IPS-20b (cell line): ENCODE measurements at regions not wholly inside any gene's neighbourhood (a gene's known extent, or its start where the extent isn't known, plus 50 kb on each side); places are given as distances from the start of the nearest gene placed in this dataset.
A peak's percentile ranks its signal among the peaks of the same experiment; 100 is the strongest.

ENCODE experiments used
- H3K27ac ChIP-seq: one replicate; pipeline ENCODE4 v1.5.1; 2013; ENCODE audit warnings: low read length
- H3K27me3 ChIP-seq: 2 replicates; pipeline ENCODE4 v1.6.1; 2013; ENCODE audit warnings: mild to moderate bottlenecking, low read length, inconsistent platforms; ENCODE audit not compliant: insufficient read depth
- H3K36me3 ChIP-seq: 2 replicates; pipeline ENCODE4 v1.6.1; 2013; ENCODE audit warnings: low read depth, mild to moderate bottlenecking, inconsistent platforms, low read length, moderate library complexity; ENCODE audit not compliant: insufficient read depth
- H3K4me1 ChIP-seq: 2 replicates; pipeline ENCODE4 v1.6.1; 2013; ENCODE audit warnings: mild to moderate bottlenecking, control low read depth, inconsistent platforms, low read length, moderate library complexity; ENCODE audit not compliant: insufficient read depth
- H3K4me3 ChIP-seq: 2 replicates; pipeline ENCODE4 v1.5.1; 2013; ENCODE audit warnings: mild to moderate bottlenecking, low read length, inconsistent platforms
- H3K9ac ChIP-seq: 2 replicates; pipeline ENCODE4 v1.6.1; 2013; ENCODE audit warnings: low read depth, mild to moderate bottlenecking, inconsistent platforms, low read length, moderate library complexity
- H3K9me3 ChIP-seq: 2 replicates; pipeline ENCODE4 v1.6.1; 2013; ENCODE audit warnings: mild to moderate bottlenecking, low read depth, low read length, inconsistent platforms; ENCODE audit not compliant: insufficient read depth

DNA sequence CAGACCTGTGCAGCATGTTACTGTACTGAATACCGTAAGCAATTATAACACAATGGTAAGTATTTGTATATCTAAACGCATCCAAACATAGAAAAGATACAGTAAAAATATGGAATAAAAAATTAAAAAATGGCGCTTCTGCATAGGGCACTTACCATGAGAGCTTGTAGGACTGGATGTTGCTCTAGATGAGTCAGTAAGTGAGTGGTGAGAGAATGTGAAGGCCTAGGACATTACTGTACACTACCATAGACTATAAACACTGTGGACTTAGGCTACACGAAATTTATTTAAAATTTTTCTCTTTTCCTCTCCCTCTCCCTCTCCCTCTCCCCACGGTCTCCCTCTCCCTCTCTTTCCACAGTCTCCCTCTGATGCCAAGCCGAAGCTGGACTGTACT, 194.5 kb upstream of the CDKN3 start:
- Histone ChIP-seq H3K36me3 (no peaks in the 10 kb centered on the region), H3K27me3 (no peaks in the 10 kb centered on the region), H3K4me1 (no peaks in the 10 kb centered on the region), H3K4me3 (no peak overlapping the region), H3K9ac (no peak overlapping the region), H3K9me3 (peaks cover 18% of the 10 kb centered on the region), H3K27ac (no peak overlapping the region)

DNA sequence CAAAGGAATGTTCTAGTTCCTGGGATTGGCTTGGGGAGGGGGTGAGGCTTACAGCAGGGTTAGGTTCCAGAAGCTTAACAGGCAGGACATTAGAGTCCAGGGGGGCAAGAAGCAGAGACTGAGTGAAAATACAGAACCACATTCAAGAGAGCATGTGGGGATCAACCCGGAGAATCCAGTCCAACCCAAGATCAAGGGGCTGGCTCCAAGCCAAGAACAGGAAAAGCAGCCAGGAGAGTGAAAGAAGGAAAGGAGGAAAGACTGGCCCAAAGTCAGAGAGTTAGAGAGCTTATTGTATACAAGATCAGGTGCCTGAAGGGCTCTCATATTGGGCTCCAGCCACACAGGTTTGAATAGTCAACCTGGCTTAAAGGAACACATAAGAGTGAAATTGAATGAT, 190.3 kb upstream of the CDKN3 start:
- Histone ChIP-seq H3K4me1 (no peaks in the 10 kb centered on the region), H3K27ac (no peak overlapping the region), H3K9me3 (peaks cover 7% of the 10 kb centered on the region), H3K27me3 (no peaks in the 10 kb centered on the region), H3K9ac (no peak overlapping the region), H3K4me3 (no peak overlapping the region), H3K36me3 (no peaks in the 10 kb centered on the region)

DNA sequence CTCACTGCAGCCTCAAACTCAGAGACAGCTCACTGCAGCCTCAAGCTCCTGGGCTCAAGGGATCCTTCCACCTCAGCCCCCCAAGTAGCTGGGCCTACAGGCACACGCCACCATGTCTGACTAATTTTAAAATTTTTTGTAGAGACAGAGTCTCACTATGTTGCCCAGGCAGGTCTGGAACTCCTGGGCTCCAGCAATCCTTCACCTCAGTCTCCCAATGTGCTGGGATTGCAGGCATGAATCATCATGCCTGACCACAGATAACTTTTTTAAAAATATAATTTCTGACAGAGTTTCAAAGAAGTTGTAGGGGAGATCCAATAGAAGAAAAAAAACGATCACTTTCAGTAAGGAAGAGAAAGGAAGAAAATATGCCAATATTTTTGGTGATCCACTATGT, 189.7 kb upstream of the CDKN3 start:
- no peak overlapping the region for H3K27ac ChIP-seq
- peaks cover 1% of the 10 kb centered on the region for H3K9me3 ChIP-seq
- no peaks in the 10 kb centered on the region for H3K36me3 ChIP-seq
- no peak overlapping the region for H3K9ac ChIP-seq
- H3K27me3 ChIP-seq = no peaks in the 10 kb centered on the region
- H3K4me3 ChIP-seq = no peak overlapping the region
- H3K4me1 ChIP-seq = no peaks in the 10 kb centered on the region

DNA sequence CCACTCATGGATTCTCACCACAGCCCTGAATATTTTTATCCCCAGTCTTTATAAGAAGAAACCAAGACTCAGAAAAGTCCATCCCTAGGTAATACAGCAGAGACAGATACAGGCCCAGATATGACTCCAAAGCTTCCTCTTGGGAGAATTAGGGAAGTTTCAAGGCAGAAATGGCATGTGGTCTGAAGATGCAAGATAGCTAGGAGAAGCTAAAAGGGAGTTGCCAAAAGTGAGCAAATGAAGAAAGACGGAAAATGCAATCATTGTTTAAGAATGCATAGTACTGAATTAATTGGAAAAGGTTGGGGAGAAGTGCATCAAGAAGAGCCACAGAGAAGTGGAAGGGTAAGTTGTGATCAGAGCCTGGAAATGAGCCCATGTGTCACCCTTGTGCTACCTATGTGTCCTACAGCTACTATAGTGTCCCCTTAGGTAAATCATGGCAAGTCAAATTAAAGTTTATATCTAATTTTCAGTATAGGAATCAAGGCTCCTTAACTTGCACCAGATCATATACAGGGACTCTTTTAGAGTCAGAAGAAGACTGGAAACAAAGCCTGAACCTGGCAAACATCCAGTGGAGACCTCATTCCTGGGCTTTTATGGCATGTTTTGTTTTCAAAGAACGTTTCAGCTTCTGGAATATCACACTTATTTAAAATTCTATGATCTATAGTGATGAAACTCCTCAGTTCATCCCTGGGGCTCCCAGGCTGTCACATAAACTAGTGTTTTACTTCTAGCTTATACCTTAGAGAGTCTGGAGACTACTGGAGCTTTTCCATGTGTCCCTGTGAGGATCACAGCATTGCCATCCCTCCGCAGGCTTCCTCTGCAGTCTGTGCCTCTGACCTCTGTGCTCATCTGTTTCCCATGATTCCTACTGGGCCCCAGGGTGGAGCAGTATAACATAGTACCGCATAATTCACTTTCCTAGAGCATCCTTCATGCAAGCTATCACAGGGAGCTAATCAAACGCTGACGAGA, 189.0 kb upstream of the CDKN3 start:
- Histone ChIP-seq H3K4me1 (no peaks in the 10 kb centered on the region), H3K4me3 (no peak overlapping the region), H3K9me3 (no peaks in the 10 kb centered on the region), H3K36me3 (no peaks in the 10 kb centered on the region), H3K27ac (no peak overlapping the region), H3K9ac (no peak overlapping the region), H3K27me3 (no peaks in the 10 kb centered on the region)

DNA sequence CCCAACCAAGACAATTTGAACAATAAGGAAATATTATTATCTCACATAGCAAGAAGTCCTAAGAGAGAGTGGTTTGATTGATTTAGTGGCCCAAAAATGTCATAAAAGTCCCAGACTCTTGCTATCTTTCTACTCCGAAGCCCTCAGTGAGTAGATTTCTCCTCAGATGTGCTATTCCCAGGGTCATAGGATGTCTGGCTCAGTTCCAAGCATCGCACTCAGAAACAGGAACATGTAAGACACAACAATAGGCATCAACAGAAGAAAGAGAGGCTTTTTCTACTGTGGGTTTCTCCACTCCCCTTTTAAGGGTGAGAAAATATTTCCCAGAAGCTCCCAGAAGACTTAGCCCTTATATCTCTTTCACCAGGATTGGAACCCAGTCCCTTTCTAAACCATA, 188.1 kb upstream of the CDKN3 start:
- Histone ChIP-seq H3K36me3 (no peaks in the 10 kb centered on the region), H3K9me3 (no peaks in the 10 kb centered on the region), H3K9ac (no peak overlapping the region), H3K27me3 (no peaks in the 10 kb centered on the region), H3K27ac (no peak overlapping the region), H3K4me1 (no peaks in the 10 kb centered on the region), H3K4me3 (no peak overlapping the region)

DNA sequence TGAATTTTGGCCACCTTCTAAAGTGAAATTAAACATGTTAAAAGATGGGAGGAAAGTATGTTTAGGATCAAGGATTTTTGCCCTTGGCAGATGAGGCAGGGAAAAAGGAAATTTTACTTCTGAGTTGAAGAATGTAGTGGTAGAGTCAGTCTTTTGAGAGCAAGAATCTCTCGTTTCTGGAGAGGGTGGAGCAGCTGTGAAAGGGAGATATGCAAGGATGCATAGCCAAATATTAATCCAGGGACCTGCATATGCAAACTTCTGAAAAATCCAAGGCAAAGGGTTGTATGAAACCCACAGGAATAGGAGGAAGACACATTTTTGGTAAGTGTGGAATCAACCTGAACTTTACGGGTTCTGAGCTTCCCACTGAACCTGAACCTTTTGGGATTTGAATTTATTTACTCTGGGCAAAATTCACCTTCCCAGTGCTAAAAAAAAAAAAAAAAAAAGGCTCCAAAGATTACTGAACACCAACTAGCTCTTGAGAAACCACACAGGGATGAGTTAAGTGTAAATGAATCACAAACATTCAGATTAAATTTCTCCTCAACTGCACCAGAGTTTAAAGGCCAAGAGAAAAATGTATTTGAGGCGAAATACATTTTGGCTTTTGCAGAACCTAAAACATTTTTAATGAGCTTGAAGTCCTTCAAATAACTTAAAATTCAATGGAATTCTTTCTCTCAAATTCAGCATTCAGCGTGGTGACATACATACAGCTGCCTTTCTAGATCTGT, 187.1 kb upstream of the CDKN3 start:
- no peak overlapping the region for H3K27ac ChIP-seq
- no peaks in the 10 kb centered on the region for H3K4me1 ChIP-seq
- H3K36me3 ChIP-seq = no peaks in the 10 kb centered on the region
- H3K4me3 ChIP-seq = no peak overlapping the region
- H3K27me3 ChIP-seq = no peaks in the 10 kb centered on the region
- no peak overlapping the region for H3K9ac ChIP-seq
- no peaks in the 10 kb centered on the region for H3K9me3 ChIP-seq

DNA sequence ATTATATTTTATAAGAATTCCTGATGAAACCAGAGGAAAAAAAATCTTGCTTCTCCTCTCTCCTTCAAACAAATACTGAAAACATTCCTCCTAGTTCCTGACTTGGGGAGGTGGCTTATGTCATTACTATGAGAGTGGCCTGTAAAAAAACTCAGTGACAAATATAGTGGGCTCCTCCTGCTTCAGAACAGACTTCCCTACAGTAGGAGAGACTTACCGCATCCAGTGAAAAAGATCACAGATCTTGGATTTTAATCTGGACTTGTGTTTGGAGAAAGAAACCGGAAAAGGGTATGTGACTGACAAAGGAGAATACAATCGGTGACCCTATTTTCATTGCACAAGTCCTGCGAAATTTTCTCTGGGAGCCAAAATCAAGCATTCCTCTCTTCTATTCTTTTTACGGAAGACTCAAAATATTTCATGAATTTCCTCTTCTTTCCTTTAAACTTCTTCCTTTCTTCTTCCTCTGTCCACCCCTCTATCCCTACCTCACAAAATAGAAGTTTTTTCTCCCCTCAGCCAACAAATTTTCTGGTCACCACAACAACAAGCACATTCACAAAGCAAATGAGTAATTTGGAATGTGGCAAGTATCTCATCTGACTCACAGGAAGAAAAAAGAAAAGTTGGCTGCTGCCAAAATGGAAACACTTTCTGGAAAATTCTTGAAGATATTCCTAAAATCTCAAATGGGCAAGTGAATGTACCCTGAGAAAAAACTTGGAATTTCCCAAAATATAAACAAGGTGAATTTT, 185.1 kb upstream of the CDKN3 start:
- no peaks in the 10 kb centered on the region for H3K4me1 ChIP-seq
- H3K4me3 ChIP-seq = no peak overlapping the region
- H3K27me3 ChIP-seq = no peaks in the 10 kb centered on the region
- no peaks in the 10 kb centered on the region for H3K36me3 ChIP-seq
- no peak overlapping the region for H3K27ac ChIP-seq
- no peak overlapping the region for H3K9ac ChIP-seq
- no peaks in the 10 kb centered on the region for H3K9me3 ChIP-seq

DNA sequence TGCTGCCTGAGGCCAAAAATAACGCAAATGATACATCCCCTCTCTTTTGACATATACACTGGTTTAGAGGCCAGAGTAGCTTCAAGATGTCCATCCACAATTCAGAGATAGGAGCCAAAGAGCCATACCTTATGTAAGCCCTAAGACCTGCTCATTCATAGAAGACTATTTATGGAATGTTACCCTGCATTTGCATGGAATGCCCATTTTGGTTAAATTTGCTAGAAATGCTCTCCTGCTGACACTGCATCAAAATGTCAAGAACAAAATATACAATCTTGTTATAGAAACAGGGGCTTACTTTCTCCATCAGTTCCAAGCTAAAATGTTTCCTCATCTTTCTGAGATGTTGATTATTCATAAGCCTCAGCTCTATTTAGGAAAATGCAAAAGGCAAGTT, 183.3 kb upstream of the CDKN3 start:
- H3K9ac ChIP-seq = no peak overlapping the region
- no peak overlapping the region for H3K4me3 ChIP-seq
- H3K36me3 ChIP-seq = no peaks in the 10 kb centered on the region
- H3K27me3 ChIP-seq = peaks cover 10% of the 10 kb centered on the region
- H3K9me3 ChIP-seq = no peaks in the 10 kb centered on the region
- no peaks in the 10 kb centered on the region for H3K4me1 ChIP-seq
- no peak overlapping the region for H3K27ac ChIP-seq

DNA sequence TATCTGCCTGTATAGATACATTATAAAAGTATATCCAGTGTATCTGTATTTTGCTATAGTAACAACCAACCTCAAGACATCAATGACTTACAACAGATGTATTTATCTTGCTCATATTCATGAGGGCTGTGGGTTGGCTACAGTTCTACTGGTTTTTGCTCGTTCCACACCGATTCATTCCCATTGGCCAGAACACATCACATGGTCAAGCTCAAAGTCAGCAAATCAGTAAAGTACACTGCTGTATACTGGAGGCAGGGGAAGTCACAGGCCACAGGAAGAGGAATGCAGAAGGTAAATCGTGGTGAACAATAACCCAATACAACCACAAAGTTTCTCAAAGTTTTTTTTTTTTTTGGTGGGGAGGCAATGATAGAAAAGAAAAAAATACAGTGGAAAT, 180.0 kb upstream of the CDKN3 start:
- H3K9ac ChIP-seq = no peak overlapping the region
- H3K27ac ChIP-seq = no peak overlapping the region
- no peaks in the 10 kb centered on the region for H3K36me3 ChIP-seq
- no peaks in the 10 kb centered on the region for H3K9me3 ChIP-seq
- H3K4me3 ChIP-seq = no peak overlapping the region
- peaks cover 42% of the 10 kb centered on the region for H3K27me3 ChIP-seq
- H3K4me1 ChIP-seq = peaks cover 16% of the 10 kb centered on the region; the same call in 1 of the 2 replicates

DNA sequence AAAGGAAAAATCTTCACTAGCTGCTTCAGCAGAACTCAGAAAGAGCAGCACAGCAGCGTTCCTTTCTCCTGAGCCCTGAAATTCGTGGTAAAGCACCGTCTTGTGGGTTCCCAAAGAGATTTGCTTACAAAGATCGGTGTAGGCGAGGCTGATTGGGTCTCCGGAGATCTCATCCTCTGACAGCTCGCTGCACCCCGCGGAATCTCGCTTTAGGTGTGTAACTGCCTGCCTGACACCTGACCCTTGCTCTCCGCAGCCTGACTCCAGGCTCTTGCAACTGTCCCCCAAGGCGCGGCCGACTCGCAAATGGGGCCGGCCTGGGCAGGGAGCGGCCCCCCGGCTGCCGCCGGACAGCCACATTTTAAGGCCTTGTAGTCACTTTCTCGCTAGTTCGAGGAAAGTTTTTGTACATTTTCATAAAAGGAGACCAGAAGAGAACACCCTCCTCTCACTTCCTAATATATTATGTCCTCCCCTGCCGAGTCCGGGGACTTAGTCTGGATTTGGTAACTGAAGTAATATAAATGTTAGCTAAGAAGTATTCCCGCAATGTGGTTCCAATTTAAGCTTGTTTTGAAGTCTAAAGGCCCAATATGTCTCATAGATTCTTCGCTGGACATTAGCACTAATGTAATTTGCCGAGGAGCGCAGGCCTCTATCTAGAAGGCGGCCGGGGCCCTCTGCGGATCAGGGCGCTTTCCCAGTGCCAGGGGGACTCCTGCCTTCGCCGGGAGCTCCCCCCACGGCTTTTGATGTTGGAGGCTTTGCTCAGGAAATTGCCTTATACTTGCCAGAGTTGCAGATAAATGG, 177.3 kb upstream of the CDKN3 start:
- Histone ChIP-seq H3K27me3 (peaks cover 63% of the 10 kb centered on the region), H3K4me1 (peaks cover 21% of the 10 kb centered on the region; the same call in 1 of the 2 replicates), H3K27ac (no peak overlapping the region), H3K9ac (no peak overlapping the region), H3K9me3 (no peaks in the 10 kb centered on the region), H3K36me3 (no peaks in the 10 kb centered on the region), H3K4me3 (peak overlapping the region; percentile 74; the same call in 1 of the 2 replicates)
